ENCODE measurements at regions not wholly inside any gene's neighbourhood (a gene's known extent, or its start where the extent isn't known, plus 50 kb on each side); places are given as distances from the start of the nearest gene placed in this dataset.

GRCh38 chr4:11004818-11005217 is 320.2 kb upstream of the CLNK start:
- DNase-seq (ENCODE audit: low read depth in 4 of 4, low spot score in 3 of 4) = no peak

DNA sequence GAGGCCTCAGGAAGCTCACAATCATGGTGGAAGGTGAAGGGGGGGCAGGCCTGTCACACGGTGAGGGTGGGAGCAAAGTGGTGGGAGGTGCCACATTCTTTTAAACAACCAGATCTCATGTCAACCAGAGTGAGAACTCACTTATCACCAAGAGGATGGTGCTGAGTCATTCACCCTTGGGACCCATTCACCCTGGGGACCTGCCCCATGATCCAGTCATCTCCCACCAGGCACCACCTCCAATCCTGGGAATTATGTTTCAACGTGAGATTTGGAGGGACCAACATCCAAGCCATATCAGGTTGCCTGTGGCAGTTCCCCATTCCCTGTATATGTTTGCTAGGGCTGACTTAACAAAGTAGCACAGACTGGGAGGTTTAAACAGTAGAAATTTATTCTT is 318.4 kb upstream of the CLNK start:
- DNase-seq (ENCODE audit: low read depth in 4 of 4, low spot score in 3 of 4) = no peak

DNA sequence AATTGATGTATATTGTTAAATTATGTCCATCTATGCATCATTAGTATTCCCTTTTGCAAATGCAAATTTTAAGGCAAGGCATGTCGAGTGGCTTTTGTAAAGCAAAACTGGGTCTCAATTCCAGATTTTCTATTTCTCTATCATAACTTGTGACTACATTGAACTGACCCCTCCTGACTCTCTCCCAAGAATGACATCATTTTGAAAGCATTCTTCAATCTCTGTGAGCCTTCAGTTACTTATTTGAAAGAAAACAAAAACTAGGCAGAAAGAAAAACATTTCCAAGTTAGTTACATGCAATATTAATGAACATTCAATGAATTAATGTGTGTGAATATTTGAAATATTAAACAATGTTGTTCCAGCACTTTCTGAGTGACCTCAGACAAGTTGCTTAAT is 314.3 kb upstream of the CLNK start:
- no peak for DNase-seq (ENCODE audit: low read depth in 4 of 4, low spot score in 3 of 4)

DNA sequence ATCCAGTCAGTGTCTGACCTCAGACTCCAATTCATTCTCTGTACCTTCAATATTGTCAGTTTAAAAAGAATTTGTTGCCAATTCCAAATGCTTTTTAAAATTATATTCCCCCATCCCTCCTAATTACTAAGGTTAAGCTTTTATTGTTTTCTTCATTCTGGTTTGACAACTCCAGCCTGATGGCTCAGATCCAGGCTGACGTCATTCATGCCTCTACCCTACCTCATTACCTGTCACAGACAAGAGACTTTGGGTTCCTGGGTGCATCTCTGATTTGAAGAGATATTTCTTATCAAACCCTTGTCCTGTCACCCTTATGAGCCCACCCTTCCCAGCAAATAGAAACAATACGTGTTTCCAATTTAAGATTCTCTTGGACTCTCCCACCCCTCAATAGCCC is 300.2 kb upstream of the CLNK start:
- no peak for DNase-seq (ENCODE audit: low read depth in 4 of 4, low spot score in 3 of 4)

DNA sequence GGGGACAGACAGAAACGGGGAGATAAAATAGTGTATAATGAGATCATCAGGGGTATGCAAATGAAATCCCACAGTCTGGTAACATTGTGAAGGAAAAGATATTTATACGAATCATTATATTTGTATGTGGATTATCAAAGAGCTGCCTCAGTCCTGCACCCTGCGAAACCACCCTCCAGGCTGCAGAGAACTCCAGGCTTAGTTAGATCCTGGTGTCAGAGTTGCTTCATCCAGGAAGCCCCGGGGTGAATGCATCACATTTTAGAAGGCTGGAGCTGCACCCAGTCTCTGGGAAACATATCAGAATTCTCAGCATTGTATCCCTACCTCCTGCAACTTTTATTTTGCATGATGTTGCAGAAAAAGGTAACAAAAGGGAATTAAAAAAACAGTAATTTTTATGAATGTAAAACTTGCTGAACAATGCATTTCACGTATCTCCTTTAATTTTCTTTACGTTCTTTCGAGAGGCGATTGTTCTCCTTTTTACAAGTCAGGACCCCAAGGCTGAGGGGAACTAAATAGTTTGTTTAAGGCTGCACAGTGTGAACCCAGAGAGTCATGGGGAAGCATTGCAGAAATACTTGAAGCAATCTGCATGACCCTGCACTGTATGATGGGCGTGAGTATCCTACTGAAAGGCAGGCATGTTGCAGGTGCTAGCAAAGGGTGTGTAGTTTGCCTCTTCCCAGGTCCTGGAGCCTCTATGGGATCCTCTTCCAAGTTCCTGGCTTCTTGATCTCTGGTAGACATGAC is 299.5 kb upstream of the CLNK start:
- DNase-seq (ENCODE audit: low read depth in 4 of 4, low spot score in 3 of 4) = no peak

- no peak for DNase-seq (ENCODE audit: low read depth in 4 of 4, low spot score in 3 of 4)
Observed at GRCh38 chr4:10983268-10983667, 298.7 kb upstream of the CLNK start.

DNA sequence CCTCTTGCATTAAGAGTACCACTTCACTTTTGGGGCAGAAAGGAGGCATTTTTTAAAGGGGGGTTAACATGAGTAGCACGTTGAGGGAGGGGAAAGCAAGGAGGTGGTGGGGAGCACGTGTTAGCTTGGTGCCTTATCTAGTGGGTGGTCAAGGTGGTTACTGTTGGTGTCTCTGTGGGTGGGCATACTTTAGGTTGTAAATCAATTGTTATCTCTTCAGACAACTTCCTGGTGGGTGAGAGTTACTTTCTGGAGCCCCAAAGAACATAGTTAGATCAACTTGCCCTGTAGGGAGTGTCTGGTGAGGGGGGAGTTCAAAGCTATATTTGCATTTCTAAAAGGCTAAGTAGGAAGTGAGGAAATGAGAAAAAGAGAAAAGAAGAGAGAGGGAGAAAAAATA is 297.7 kb upstream of the CLNK start:
- DNase-seq (ENCODE audit: low read depth in 4 of 4, low spot score in 3 of 4) = no peak

DNA sequence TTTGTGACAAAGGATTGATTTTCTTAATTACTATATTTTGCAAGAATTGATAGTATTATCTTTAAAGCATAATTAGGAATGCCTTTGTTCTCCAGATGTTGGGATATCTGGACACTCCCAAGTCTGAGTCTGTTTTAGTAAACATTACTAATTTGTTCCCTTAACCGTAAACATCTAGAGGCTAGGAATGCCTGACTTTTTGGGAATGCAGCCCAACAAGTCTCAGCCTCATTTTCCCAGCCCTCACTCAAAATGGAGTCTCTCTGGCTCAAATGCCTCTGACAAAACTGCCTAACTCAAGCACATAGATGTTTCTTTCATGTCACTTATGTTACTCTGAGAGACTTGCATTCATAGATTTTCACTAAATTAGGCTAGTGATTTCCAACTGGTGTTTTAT is 297.0 kb upstream of the CLNK start:
- DNase-seq (ENCODE audit: low read depth in 4 of 4, low spot score in 3 of 4) = no peak

DNA sequence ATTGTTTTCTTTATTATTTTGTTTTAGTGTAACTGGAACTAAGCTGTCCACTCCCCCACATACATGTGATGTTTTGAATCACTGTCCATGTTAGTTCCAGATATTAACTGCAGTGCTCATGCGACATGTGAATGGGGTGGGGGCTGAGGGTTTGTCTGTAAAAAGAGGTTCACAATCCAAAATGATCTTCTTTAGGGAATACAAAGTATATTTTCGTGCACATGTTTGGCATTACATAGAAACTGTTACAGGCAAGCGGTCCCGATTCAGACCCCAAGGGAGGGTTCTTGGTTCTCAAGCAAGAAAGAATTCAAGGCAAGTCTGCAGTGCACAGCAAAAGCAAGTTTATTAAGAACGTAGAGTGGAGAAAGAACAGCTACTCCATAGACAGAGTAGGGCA is 296.5 kb upstream of the CLNK start:
- no peak for DNase-seq (ENCODE audit: low read depth in 4 of 4, low spot score in 3 of 4)

DNA sequence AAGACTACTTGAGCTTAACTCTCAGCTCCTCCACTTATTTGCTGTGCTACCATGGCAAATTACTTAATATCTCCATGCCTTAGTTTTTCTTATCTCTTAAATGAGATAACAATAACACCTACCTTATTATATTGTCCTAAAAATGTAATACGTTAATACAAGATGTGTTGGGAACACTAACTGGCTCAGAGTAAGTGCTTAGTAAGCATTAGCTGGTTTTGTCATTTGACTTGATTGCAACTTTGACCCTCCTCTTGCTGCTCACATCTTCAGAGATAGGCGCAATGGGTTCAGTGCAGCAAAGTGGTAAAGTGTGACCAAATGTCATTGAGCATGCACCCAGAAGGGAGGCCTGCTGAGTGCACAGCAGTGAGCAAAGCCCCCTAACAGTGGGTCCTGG is 294.5 kb upstream of the CLNK start:
- DNase-seq (ENCODE audit: low read depth in 4 of 4, low spot score in 3 of 4) = no peak

DNA sequence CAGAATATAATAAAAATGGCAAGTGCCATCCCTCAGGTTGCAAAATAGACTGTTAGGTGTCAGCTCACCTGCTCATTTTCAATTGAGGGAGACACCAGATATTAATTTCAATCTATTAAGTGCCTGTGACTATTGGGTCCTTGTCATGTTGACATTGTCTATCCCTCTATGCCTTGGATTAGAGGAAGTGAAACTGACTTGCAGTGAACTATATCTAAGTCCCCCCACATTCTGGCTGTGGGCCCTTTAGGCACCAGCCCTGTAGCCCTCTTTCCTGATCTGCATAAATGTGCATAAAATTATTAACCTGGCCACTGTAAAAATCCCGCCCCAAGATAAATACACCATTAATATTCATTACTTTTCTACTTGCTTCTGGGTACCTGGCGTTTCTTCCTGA is 293.0 kb upstream of the CLNK start:
- no peak for DNase-seq (ENCODE audit: low read depth in 4 of 4, low spot score in 3 of 4)

DNA sequence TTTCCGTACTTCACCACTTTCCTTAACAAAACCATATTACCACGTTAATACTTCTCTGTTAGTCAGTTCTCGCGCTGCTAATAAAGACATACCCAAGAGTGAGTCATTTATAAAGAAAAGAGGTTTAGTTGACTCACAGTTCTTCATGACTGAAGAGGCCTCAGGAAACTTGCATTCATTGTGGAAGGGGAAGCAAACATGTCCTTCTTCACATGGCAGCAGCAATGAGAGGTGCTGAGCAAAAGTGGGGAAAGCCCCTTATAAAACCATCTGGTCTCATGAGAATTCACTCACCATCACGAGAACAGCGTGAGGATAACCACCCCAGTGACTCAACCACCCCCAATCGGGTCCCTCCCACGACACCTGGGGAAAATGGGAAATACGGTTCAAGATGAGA is 289.8 kb upstream of the CLNK start:
- no peak for DNase-seq (ENCODE audit: low read depth in 4 of 4, low spot score in 3 of 4)

DNA sequence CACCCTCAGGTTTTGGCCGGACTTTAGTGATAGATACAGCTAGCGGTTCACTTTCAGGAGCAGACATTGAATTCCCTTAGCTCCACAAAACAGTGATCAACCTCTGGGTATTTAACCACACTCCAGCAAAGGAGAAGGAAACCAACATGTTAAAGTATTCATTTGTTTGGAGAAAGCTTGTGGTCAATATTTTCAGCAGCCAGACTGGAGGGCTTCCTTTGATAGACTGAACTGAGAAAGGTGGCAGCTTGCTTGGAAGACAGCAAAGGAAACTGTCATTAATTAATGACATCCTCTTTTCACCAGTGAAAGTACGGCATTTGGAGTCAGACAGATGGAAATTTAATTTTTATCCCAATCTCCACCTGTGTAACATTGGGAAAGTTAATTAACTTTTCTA is 289.1 kb upstream of the CLNK start:
- no peak for DNase-seq (ENCODE audit: low read depth in 4 of 4, low spot score in 3 of 4)

DNA sequence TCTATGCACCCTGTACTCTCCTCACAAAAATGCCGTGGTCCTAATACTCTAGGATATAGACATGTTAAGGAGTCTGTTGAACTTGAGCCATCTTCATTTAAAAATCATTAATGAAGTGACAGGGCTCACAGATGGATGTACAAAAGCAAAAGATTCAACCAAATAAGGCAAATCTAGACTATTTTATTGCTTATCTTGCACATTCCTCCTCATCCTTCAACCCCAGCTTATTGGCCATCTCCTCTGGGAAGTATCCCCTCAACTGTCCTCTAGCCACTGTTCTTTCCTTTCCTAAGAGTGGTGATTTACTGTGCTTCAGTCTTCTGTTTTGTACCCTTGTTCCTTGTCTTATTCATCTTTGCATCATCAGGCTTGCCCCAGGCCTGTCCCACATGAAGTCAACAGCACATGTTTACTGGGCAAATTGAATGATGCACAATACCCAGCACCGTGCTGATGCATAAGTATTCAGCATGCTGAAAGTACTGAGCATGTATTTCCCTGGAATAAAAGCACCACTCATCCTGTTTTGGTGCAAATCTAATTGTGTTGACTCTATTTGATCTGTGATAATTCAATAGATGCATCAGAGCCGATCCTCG is 287.3 kb upstream of the CLNK start:
- no peak for DNase-seq (ENCODE audit: low read depth in 4 of 4, low spot score in 3 of 4)

- DNase-seq (ENCODE audit: low read depth in 4 of 4, low spot score in 3 of 4) = no peak
Observed at GRCh38 chr4:10965196-10965595, 280.6 kb upstream of the CLNK start.

- no peak for DNase-seq (ENCODE audit: low read depth in 4 of 4, low spot score in 3 of 4)
Observed at GRCh38 chr4:10963958-10964703, 279.6 kb upstream of the CLNK start.

GRCh38 chr4:10963241-10963640 is 278.7 kb upstream of the CLNK start:
- no peak for DNase-seq (ENCODE audit: low read depth in 4 of 4, low spot score in 3 of 4)

GRCh38 chr4:10962246-10962645 is 277.7 kb upstream of the CLNK start:
- no peak for DNase-seq (ENCODE audit: low read depth in 4 of 4, low spot score in 3 of 4)

DNA sequence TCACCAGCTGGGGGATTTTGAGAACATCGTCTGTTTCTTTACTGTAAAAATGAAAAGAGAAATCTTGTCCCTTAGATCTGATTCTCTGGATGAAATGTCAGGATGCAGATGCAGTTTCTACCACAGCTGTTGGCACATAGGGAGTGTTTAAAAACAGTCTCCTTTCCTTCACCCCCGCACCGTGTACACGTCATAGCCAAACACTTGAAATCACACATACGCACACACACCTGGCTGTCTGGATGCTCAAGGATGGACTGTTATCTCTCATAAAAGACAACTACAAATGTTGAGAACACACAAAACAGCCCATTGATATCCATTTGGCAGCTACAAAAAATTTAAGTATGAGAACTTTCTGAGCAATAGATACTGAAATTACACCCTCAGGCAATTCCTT is 275.8 kb upstream of the CLNK start:
- no peak for DNase-seq (ENCODE audit: low read depth in 4 of 4, low spot score in 3 of 4)

GRCh38 chr4:10959586-10959985 is 275.0 kb upstream of the CLNK start:
- no peak for DNase-seq (ENCODE audit: low read depth in 4 of 4, low spot score in 3 of 4)

GRCh38 chr4:10958226-10958856 is 273.8 kb upstream of the CLNK start:
- no peak for DNase-seq (ENCODE audit: low read depth in 4 of 4, low spot score in 3 of 4)

- no peak for DNase-seq (ENCODE audit: low read depth in 4 of 4, low spot score in 3 of 4)
Observed at GRCh38 chr4:10951306-10951705, 266.7 kb upstream of the CLNK start.
